Dendritic cell treated with granulocyte-macrophage colony-stimulating factor and Interleukin-4, amounts not matched to agents 40 ng/mL and 50 ng/mL, for 4 days (primary cell): ENCODE measurements at regions not wholly inside any gene's neighbourhood (a gene's known extent, or its start where the extent isn't known, plus 50 kb on each side); places are given as distances from the start of the nearest gene placed in this dataset.

ENCODE experiments used
- H3K27ac Mint-ChIP-seq: one replicate; pipeline ENCODE4 v1.8.0; 2022; ENCODE audit warnings: mild to moderate bottlenecking, mixed read lengths
- H3K27me3 Mint-ChIP-seq: one replicate; pipeline ENCODE4 v1.8.0; 2022; ENCODE audit warnings: mild to moderate bottlenecking, mixed read lengths
- H3K36me3 Mint-ChIP-seq: one replicate; pipeline ENCODE4 v1.8.0; 2022; ENCODE audit warnings: low read depth, mixed read lengths
- H3K4me1 Mint-ChIP-seq: one replicate; pipeline ENCODE4 v1.8.0; 2022; ENCODE audit warnings: low read depth, mixed read lengths
- H3K4me3 Mint-ChIP-seq: one replicate; pipeline ENCODE4 v1.8.0; 2022; ENCODE audit warnings: mild to moderate bottlenecking, moderate library complexity, mixed read lengths
- H3K9me3 Mint-ChIP-seq: one replicate; pipeline ENCODE4 v1.8.0; 2022; ENCODE audit warnings: mixed read lengths
- intact Hi-C: fragments of 100-400 bp; cut with micrococcal nuclease; formaldehyde crosslinking; loops from one replicate; pipeline ENCODE4 v1.15.0; 2022

DNA sequence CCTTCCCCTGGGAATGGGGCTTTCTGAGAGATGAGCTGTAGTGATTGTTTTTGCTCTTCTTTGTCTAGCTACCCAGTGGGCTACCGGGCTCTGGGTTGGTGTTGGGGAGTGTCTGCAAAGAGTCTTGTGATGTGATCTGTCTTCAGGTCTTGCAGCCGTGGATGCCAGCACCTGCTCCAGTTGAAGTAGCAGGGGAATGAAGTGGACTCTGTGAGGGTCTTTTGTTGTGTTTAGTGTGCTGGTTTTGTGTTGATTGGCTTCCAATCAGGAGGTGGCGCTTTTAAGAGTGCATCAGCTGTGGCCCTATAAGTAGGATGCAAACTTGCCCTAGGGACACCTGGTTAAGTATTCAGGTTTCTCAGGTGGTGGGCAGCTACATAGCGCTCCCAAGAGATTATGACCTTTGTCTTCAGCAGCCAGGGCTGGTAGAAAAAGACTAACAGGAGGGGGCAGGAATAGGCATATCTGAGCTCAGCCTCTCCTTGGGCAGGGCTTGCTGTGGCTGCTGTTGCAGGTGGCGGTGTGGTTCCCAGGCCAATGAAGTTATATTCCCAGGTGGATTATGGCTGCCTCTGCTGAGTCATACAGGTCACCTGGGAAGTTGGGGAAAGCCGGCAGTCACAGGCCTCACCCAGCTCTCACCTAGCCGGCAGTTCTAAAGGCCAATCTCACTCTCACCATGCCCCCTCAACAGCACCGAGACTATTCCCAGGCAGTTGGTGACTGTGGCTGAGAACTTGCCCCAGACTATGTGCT is 315.7 kb upstream of the C11orf87 start:
- H3K27me3 Mint-ChIP-seq, result no peaks in the 10 kb centered on the region
- H3K9me3 Mint-ChIP-seq, result no peaks in the 10 kb centered on the region
- intact Hi-C loops, result no loop called here
- no peak overlapping the region for H3K4me3 Mint-ChIP-seq
- H3K36me3 Mint-ChIP-seq, result no peaks in the 10 kb centered on the region
- no peaks in the 10 kb centered on the region for H3K4me1 Mint-ChIP-seq
- no peak overlapping the region for H3K27ac Mint-ChIP-seq

DNA sequence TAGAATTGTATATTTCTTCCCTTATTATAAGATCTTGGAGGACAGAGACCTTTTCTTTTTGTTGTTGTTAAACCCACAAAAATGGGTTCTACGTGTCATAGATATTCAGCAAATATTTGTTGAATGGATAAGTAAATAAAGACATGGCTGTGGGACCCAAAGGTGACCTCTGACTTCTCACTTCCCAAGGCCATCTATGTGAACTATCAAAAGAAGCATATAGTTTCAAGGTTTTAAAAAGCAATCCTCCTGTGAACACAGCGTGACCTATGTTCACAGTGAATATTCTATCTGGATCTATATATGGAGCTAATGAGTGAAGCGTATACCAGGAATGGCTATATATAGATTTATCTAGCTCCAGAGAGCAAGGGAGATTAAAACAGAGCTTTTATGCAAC is 312.8 kb upstream of the C11orf87 start:
- Mint-ChIP-seq H3K27me3 (peaks cover 2% of the 10 kb centered on the region), H3K27ac (no peak overlapping the region), H3K4me1 (no peaks in the 10 kb centered on the region), H3K9me3 (no peaks in the 10 kb centered on the region), H3K36me3 (no peaks in the 10 kb centered on the region), H3K4me3 (no peak overlapping the region)
- intact Hi-C loops, result no loop called here

DNA sequence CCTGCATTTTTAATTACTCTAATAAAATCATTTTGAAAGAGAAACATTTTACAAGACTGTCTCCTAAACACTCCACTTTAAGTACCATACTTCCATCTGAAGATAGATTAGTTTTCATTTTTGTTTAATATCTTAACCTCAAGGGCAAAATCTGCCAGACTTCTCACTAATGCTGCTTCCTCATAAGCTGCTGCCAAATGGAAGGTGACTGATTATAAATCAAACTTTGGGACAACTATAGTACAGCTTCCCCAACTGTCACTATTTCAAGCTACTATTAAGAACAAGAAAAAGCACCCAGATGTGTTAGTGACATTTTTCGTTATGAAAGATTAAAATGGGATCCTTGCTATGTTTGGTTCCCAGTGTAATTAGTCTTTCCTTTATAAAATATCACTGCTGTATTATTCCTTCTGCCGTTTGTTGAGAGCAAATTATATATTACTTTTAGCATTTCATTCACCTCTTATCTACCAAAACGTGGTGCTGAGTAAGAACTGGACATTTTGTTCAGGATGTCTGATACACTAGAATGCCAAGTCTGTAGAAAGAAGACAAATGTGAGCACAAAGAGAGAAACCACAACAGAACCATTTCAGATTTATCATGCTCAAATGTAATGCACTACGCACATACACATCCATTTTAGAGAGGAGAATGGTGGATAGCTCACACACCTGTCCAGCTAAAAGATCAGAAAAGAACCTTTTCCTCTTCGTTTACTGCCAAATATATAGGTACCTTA is 312.2 kb upstream of the C11orf87 start:
- intact Hi-C loops, result no loop called here
- Mint-ChIP-seq H3K27ac (no peak overlapping the region), H3K9me3 (no peaks in the 10 kb centered on the region), H3K4me1 (no peaks in the 10 kb centered on the region), H3K4me3 (no peak overlapping the region), H3K36me3 (no peaks in the 10 kb centered on the region), H3K27me3 (peaks cover 2% of the 10 kb centered on the region)

DNA sequence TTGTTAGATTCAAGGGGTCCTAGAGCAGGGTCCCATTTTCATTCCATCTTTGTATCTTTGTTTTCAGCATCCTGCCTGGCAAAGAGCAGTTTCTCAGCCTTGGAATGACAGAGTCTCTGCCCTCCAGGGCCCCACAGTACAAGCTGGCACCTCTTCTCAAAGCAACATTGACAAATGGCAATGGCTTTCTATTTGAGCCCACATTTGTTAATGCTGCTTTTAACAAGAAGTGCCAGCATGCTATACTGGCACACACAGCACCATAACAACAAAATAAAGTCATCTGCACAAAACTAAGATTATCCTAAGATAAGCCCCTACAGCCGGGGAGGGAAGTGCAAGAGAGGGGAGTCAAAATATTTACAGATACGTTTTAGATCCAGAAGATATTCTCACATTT is 309.7 kb upstream of the C11orf87 start:
- Mint-ChIP-seq H3K4me1 (no peaks in the 10 kb centered on the region), H3K27ac (no peak overlapping the region), H3K9me3 (no peaks in the 10 kb centered on the region), H3K4me3 (no peak overlapping the region), H3K27me3 (peaks cover 2% of the 10 kb centered on the region), H3K36me3 (no peaks in the 10 kb centered on the region)
- intact Hi-C loops, result no loop called here

DNA sequence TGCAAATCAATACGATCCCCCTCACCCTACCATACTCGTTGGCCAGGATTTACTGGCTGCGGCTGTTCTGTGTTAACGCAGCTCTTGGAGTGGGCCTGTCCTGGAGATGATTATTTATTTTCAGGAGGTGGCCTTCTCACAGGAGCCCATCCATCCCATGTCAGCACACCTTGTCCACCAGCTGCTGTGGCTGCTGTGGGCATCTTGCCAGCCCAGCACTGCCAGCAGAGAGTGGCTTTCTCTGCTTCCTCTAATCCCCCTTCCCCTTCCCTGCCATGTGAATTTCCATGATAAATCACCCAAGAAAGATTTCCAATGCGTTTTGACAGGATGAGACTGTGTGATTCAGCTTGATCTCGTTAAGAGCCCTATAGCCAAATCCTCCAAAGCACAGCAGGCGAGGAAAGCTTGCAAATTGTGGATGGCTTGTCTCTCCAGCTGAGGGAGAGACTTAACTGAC is 309.1 kb upstream of the C11orf87 start:
- no peaks in the 10 kb centered on the region for H3K36me3 Mint-ChIP-seq
- intact Hi-C loops, result no loop called here

DNA sequence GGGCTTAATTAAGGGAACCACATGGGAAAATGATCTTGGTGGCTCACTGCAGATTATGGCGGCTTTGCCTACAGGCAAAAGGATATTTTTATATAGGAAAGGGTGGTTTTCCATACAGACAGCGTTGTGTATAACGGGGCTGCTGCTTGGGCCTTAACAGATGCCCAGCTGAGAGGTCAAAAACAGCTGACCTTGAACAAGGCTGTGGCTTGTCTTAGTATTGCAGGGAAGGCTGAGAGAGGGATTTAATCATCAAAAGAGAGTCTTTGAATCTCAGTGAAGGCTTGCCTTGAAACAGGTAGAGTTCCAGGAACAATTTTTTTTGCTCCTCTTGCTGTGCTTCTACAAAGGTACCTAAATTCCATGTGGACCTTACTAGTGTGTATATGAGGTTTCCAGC is 301.6 kb upstream of the C11orf87 start:
- H3K27ac Mint-ChIP-seq, result no peak overlapping the region
- intact Hi-C loops, result no loop called here
- no peaks in the 10 kb centered on the region for H3K36me3 Mint-ChIP-seq
- no peaks in the 10 kb centered on the region for H3K9me3 Mint-ChIP-seq
- no peak overlapping the region for H3K4me3 Mint-ChIP-seq
- no peaks in the 10 kb centered on the region for H3K4me1 Mint-ChIP-seq
- H3K27me3 Mint-ChIP-seq, result no peaks in the 10 kb centered on the region

More for the DNA sequence above, 309.1 kb upstream of the C11orf87 start:
- Mint-ChIP-seq H3K4me1 (no peaks in the 10 kb centered on the region), H3K9me3 (no peaks in the 10 kb centered on the region), H3K27ac (no peak overlapping the region), H3K4me3 (no peak overlapping the region), H3K27me3 (peaks cover 2% of the 10 kb centered on the region)

DNA sequence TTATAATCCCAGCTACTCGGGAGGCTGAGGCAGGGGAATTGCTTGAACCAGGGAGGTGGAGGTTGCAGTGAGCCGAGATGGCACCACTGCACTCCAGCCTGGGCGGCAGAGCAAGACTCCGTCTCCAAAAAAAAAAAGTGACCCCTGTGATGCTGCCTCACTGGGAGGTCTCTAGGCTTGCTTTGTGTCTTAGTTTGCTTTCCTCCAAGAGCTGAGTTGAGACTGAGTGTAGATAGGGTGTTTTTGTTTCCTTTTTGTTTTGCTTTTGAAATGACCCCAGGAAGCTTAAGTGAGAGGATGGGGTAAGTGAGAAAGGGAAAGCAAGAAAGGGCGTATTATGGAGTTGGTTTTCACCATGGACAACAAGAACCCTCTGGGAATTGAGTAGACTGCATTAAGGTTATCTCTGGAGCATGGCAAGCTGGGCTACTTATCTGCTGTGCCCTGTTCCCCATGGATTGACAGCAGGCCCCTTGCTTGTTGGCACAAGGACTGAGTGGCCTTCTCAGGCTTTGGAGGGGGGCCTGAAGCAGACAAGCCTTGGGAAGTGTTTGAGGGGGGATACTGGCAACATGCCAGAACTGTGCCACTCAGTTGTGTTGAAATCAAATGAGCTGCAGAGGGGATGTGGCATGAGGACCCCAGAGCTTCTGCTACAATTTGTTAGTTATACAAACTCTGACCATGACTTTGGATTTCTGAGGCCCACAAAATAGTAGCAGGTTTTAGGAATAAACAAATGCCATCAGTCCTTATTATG is 300.6 kb upstream of the C11orf87 start:
- Mint-ChIP-seq H3K4me3 (no peak overlapping the region), H3K27me3 (no peaks in the 10 kb centered on the region), H3K36me3 (no peaks in the 10 kb centered on the region), H3K4me1 (no peaks in the 10 kb centered on the region), H3K9me3 (no peaks in the 10 kb centered on the region), H3K27ac (no peak overlapping the region)
- intact Hi-C loops, result no loop called here

DNA sequence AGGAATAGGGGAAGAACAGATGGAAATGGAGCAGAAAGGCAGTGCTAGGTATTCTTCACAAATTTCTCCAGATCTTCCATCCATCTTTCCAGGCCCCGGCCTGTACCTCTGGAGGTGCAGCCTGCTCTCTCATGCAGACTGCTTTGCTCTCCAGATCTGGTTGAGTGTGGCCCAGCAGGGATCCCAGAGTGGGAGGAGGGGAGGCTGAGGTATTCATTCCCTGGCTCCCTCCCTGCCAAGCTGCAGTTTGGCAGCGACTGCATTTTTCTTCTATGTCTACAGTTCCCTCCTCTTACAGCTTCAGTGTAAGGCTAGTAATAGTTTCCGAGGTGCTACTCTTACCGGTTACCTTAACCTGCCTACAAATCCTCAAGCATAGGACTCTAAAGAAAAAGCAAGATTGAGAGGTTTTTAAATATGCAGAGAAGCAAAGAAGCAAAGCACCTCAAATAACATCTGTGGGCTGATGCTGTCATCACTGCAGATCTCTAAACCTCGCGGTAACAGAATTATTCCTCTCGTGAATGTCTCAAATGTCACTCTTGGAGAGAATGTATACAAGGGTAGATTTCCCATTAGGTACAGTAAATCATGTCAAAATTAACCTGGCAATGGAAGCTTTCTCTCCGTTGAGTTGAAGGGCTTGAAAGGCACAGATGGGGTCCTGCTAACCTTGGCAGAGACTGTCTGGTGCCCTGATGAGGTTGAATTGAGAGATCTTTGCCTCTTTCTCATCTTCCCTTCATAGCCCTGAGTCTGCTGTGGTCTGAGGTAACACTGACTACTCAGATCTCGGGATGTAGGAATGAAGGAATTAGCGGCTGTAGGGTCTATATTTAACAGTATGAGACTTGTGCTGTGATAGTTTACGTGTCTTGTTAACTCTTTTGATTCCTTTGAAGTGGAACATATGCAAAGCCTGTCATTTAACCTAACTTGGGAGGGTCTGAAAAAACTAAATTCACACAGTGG is 297.9 kb upstream of the C11orf87 start:
- Mint-ChIP-seq H3K9me3 (no peaks in the 10 kb centered on the region), H3K4me1 (no peaks in the 10 kb centered on the region), H3K27me3 (no peaks in the 10 kb centered on the region), H3K4me3 (no peak overlapping the region), H3K27ac (no peak overlapping the region), H3K36me3 (no peaks in the 10 kb centered on the region)
- intact Hi-C loops, result no loop called here

DNA sequence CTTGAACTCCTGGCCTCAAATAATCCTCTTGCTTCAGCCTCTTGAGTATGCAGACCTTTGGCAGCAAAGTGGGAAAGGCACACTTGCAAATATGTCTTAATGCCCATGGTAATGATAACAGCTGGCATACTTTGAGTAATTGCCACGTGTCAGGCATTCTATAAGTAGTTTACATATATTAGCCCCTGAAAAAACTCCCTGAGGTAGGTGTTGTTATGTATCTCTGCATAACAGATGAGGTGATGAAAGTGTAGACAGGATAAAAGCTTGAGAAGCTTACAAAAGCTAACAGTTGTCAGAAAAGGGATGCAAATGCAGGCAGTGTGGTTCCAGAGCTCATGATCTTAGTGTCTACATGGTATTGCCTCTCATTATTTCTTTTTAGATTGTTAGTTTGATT is 291.1 kb upstream of the C11orf87 start:
- no peaks in the 10 kb centered on the region for H3K9me3 Mint-ChIP-seq

DNA sequence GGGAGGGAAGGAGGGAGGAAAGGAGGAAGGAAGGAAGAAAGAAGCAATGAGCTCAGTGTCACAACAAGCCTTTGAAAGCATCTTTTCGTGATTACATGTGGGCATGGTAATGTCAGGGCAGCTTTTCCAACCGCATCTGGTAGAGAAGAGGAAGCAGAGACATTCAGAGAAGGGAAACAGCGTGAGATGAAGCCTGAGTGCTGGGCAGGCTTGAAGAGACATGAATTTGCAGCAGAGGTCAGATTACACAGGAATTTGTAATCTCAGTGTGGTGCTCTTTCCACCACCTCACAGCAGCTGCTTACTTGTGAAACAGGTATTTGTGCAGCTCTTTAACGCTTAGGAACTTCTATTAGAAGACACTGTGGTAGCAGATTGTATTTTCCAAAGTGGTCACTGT is 289.5 kb upstream of the C11orf87 start:
- Mint-ChIP-seq H3K27me3 (no peaks in the 10 kb centered on the region), H3K27ac (no peak overlapping the region), H3K4me1 (no peaks in the 10 kb centered on the region), H3K36me3 (no peaks in the 10 kb centered on the region), H3K4me3 (no peak overlapping the region), H3K9me3 (no peaks in the 10 kb centered on the region)
- intact Hi-C loops, result no loop called here

More for the DNA sequence above, 291.1 kb upstream of the C11orf87 start:
- no peak overlapping the region for H3K4me3 Mint-ChIP-seq
- no peaks in the 10 kb centered on the region for H3K36me3 Mint-ChIP-seq
- H3K27me3 Mint-ChIP-seq, result no peaks in the 10 kb centered on the region
- intact Hi-C loops, result no loop called here
- no peaks in the 10 kb centered on the region for H3K4me1 Mint-ChIP-seq
- H3K27ac Mint-ChIP-seq, result no peak overlapping the region

DNA sequence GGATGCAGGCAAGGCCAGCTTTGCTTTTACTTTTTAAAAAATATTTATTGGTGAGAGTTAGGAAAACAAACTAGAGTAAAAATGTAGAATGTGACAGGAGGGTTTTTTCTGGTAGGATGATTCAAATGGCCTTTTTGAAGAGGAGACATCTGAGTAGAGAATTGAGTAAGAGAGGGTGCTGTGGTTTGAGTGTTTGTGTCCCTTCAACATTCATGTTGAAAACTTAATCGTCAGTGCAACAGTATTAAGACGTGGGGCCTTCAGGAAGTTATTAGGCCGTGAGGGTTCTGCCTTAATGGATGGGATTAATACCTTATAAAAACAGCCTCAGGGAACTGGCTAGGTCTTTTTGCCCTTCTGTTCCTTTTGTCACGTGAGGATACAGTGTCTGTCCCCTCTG is 288.8 kb upstream of the C11orf87 start:
- H3K4me1 Mint-ChIP-seq, result no peaks in the 10 kb centered on the region
- no peaks in the 10 kb centered on the region for H3K9me3 Mint-ChIP-seq
- no peak overlapping the region for H3K4me3 Mint-ChIP-seq
- H3K36me3 Mint-ChIP-seq, result no peaks in the 10 kb centered on the region
- H3K27me3 Mint-ChIP-seq, result no peaks in the 10 kb centered on the region
- intact Hi-C loops, result no loop called here
- H3K27ac Mint-ChIP-seq, result no peak overlapping the region

DNA sequence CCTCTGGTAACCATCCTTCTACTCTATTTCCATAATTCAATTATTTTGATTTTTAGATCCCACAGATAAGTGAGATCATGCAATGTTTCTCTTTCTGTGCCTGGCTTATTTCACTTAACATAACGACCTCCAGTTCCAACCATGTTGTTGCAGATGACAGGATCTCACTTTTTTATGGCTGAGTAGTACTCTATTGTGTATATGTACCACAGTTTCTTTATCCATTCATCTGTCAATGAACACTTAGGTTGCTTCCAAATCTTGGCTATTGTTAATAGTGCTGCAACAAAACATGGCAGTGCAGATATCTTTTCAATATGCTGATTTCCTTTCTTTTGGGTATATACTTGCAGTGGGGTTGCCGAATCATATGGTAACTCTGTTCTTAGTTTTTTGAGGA is 286.4 kb upstream of the C11orf87 start:
- H3K36me3 Mint-ChIP-seq, result no peaks in the 10 kb centered on the region
- intact Hi-C loops, result no loop called here

DNA sequence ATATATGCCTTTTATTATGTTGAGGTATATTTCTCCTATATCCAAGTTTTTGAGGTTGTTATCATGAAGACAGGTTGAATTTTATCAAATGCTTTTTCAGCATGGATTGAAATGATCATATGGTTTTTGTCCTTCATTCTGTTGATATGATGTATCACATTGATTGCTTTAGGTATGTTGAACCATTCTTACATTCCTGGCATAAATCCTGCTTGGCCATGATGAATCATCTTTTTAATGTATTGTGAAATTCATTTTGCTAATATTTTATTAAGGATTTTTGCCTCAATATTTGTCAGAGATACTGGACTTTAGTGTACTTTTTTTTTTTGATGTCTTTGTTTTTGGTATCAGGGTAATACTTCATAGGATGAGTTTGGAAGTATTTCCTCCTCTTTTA is 283.8 kb upstream of the C11orf87 start:
- Mint-ChIP-seq H3K27ac (no peak overlapping the region), H3K9me3 (peaks cover 10% of the 10 kb centered on the region), H3K4me1 (no peaks in the 10 kb centered on the region), H3K4me3 (no peak overlapping the region), H3K36me3 (no peaks in the 10 kb centered on the region), H3K27me3 (no peaks in the 10 kb centered on the region)
- intact Hi-C loops, result no loop called here

More for the DNA sequence above, 286.4 kb upstream of the C11orf87 start:
- Mint-ChIP-seq H3K4me3 (no peak overlapping the region), H3K27ac (no peak overlapping the region), H3K27me3 (no peaks in the 10 kb centered on the region), H3K4me1 (no peaks in the 10 kb centered on the region), H3K9me3 (peaks cover 10% of the 10 kb centered on the region)
